ENCODE measurements at regions not wholly inside any gene's neighbourhood (a gene's known extent, or its start where the extent isn't known, plus 50 kb on each side); places are given as distances from the start of the nearest gene placed in this dataset.

DNA sequence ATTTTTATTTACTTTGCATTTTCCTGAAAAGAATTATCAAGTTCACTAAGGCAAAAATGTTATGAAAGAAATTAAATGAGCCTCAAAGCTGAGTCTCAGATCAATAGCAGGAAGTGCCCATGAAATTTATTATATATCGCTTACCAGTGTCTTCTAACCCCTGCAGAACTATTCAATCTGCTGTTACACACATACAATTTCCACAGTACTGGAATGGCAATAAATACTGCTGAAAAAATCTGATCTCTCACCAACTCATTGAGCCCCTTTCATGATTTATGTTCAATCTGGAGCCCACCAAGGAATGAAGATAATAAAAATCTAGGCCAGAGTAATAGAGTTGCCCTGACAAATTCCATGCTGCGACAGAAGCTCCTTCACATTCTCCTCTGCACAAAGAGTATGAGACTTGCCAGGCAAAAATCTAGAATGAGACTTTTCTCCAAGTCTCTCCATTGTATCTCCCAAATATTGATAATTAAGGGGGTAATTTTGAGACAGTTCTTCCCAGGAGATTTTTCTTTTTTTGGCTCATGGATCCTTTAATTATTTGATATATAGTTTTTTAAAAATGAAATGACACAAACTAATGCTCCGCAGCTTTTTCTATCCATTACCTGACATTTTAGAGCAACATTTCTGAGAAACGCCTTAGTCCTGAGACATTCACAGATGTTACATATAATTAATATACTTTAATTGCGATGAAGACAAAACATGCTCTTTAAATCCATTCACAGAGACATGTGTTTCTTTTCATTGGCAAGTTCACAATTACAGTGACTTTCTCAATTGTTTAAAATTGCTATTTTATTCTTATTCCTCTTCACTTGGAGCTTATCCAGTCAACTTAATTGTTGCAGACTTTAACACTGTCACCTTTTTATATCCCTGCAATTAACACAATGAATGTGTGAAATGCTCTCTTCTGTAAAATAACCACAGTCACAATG, 1020.4 kb downstream of the CBLN2 start:
- DNase-seq, result no peak

DNA sequence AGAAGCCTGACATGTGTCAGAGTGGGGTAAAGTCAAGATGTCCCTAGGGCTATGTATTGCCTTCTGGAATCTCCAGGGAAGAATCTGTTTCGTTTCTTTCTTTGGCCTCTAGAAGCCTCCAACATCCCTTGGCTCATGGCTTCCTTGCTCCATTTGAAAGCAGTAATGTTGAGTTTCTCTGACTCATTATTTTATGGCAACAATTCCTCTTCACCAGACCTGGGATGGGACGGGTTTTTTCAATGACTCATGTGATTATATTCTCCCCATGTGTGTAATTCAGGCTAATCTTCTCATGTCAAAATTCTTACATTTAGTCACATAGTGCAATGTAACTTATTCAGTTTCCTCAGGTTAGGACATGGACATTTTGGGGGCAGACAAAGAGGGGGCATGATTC, 1038.6 kb downstream of the CBLN2 start:
- no peak for DNase-seq

DNA sequence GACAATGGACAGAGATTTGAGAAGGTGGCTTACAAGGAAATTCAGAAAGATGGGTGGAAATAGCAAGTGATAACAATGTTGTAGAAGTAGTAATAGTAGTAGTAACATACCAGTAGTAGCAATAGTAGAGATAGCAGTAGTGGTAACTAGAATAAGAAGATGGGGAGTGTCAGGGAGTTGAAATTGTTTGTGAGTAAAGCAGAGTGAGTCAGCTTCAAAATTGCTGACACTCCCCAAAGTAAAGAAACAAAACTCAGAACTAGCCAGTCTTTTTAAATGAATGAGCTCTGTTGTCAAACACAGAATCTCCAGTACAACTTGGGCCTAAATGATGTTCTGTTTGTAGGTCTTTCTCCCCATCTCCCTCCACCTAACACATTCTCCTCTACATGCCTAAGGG, 1040.9 kb downstream of the CBLN2 start:
- DNase-seq, result no peak

DNA sequence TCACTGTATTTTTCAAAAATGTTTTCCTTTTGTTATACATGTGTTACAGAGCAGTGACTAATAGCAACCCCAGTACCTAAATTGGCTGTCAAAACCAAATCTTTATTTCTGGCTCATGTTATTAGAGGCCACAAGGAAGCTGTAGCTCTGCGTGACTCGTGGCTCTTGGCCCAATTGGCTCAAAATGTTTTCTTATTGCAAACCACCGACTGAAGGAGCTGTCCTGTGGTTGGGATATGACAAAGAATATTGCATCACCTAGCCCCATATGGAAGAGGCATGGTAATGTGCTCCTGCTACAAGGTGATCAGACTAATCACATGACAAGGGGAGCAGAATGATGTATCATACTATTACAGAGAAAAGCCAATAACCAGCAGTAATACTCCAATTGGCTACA, 1058.5 kb downstream of the CBLN2 start:
- DNase-seq, result no peak

DNA sequence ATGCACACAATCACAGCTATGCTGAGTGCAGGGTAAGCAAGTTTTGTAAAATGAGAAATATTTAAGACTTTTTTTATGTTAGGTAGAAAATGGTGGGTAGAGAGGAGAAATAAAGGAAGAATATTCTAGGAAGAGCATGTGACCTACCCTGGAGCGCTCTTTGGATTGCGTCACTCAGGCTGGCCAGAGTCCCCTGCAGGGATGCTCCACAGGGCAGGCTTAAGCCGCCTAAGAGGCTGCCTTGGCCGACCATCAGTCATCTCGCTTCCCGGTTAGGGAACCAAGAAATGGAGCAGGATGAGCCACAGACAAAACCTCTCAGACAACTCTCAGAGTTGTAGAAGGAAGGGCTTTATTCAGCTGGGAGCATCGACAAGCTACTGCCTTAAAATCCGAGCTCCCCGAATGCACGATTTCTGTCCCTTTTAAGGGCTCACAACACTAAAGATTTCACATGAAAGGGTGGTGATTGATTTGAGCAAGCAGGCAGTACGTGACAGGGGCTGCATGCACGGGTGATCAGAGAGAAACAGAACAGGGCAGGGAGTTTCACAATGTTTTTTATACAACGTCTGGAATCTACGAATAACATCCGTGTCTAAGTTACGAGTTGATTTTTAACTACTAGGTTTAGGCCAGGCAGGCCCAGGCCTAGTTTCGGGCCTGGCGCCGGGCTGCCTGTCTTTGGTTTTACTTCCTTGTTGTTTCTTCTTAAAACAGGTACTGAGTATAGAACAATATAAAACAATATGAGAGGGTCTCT, 1072.0 kb downstream of the CBLN2 start:
- DNase-seq, result no peak

DNA sequence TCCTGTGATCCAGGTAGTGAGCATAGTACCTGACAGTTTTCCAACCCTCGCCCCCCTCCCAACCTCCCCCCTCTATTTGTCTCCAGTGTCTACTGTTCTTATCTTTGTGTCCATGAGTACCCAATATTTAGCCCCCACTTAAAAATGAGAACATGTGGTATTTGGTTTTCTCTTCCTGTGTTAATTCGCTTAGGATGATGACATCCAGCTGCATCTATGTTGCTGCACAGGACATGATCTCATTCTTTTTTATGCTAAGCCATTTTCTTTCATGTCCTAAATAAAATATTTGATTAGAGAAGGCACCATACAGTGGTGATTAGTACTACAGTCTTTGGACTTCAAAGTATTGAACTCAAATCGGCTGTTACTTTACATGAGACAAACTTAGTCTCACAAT, 1087.9 kb downstream of the CBLN2 start:
- no peak for DNase-seq

DNA sequence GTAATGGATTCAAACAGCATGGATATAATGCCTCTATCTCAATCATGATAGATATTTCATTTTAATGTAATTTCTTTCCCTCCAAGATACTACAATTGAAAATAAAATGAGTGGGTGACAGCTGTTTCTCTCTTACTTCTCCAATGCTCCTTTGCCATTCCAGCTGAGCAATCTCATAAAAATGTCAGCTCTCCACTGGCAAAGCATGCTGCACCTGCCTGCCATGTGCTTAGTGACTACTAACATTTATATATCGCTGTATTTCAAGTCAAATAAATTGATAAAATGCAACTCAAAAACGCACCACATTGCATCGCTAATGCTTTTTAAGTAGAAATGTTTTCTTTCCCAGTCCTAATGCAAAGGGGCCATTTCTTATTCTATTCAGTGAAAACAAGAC, 1093.9 kb downstream of the CBLN2 start:
- DNase-seq, result no peak

DNA sequence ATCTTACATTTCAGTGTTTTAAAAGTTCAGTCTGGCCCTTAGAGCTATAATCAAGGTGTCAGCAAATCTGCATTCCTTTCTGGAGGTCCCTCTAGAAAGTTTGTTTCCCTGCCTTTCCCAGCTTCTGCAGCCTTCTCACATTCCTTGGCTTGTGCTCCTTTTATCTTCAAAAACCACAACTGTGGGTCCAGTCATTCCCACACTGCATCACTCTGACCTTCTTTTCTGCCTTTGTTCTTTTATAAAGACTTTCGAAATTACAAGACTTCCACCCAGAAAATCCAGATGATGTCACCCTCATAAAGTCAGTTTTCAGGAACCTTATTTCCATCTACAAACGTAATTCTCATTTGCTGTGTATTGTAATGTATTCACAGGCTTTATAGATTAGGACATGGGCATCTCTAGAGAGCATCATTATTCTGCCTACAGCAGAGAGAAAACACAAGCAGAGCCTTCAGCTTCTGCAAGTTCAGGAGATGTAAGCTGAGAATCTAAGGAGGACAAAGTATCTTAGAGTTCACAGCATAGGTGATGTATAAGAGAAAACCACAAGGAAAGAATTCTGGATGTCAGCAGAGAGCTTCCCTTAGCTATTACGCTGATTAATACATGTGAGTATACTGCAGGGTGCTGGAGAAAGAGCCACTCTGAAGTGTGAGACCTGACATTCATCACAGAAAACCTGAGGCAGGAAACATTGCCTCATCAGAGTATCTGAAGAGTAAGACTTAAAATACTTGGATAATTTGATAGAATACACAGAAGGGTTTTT, 1100.2 kb downstream of the CBLN2 start:
- peak in 2 of 3 donors; percentile 8 to 14 for DNase-seq

DNA sequence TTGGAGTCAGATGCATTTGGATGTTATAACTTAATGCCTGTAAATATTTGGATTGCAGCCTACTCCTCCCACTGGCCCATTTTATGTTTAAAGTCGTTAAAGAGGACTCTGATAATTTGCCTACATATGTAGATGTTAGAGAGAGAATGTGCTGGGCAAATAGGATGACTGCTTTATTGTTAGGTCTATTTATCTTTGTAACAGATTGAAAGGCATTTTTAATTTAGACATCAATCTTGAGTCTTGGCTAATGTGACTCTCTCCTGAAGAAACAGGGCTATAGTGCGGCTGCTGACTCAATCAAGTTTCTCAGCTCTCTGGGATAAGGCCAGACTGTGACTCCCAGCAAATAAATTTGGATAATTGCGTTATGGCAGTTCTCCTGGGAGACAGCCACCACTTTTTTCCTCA, 1101.4 kb downstream of the CBLN2 start:
- peak; percentile 19 to 63 (median 41) for DNase-seq

DNA sequence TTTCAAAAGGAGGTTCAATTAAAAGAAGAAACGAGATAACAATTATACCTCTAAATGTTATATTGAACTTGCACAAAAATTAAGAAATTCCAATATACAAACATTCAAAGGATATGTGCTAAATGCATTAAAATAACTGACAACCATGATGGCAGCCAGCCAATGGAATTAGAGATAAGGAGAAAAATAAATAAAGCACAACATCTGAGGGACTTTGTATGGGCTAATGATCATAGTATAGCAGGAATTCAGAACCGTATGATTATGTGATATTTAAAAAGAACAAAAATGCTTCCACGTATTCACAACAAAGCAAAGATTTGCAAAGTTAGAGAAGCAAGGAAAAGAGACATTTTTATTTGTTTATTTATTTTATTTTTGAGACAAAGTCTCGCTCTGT, 1103.0 kb downstream of the CBLN2 start:
- no peak for DNase-seq

DNA sequence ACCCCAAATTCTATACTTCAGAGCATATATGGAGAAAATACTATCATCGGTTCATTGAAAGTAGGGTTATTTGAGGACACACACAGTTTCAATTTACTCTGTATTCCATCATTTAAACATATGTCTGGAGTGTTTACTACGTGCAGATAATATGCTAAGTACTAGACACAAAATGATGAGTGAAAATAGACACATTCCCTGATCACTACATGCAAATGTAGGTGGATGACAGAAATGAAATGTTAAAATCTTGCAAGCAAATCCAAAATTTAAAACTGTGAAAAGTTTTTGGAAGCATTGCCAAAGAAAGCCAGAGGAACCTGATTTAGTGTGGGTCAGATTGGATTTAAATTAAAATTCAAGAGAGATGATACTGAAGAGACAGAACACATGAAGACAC, 1106.6 kb downstream of the CBLN2 start:
- DNase-seq, result no peak

DNA sequence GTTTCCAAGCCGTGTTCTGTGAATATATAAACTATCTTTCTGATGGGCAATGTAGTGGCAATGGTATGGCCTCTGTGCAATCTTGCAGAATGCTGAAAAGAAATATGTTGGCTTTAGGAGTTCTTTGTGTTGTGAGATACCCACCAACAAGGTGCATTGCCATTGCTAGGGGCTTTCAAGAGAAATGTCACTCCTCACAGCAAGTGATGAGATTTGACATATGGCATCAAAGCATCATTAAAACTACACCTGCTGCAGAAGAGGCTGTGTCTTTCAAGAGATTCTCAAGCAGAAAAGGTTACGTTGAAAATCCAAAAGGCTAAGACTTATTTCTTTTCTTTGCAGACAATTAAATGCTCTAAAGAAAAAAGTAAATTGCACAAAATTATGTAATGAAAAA, 1110.8 kb downstream of the CBLN2 start:
- no peak for DNase-seq

DNA sequence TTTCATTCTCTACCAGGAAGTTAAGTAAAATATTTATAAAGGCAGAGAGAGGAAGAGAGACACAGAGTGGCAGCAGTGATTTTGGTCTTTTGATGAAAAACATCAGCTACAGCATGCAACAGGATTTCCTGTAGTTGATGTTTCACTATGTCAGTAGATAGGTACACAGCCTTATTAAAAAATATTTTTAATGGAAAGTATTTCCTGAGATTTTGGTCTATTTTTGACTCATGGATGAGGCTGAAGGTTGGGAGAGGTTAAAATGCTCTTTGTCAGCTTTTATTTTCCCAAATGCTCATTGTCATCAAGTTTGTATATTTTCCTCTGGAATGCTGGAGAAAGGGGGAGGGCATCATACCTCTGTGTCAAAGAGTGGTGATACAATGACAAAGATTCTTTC, 1112.5 kb downstream of the CBLN2 start:
- no peak for DNase-seq

DNA sequence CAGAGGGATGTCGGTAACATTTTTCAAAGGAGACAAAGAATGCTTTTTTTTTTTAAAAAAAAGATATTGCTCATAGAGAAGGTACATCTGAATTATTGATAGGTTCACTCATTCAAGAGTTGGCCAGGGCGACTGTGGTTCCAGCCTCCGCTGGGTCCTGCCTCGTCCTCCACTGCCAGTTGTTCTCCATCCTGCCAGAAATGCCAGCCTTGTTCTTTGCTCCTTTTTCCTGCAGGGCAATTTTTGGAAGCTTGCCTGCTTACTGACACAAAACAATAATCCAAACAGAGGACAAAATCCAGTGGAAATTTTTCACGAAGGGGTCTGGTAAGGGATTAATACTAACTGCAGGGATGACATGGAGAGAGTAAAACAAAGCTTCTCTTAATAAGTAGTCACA, 1113.0 kb downstream of the CBLN2 start:
- DNase-seq, result no peak

DNA sequence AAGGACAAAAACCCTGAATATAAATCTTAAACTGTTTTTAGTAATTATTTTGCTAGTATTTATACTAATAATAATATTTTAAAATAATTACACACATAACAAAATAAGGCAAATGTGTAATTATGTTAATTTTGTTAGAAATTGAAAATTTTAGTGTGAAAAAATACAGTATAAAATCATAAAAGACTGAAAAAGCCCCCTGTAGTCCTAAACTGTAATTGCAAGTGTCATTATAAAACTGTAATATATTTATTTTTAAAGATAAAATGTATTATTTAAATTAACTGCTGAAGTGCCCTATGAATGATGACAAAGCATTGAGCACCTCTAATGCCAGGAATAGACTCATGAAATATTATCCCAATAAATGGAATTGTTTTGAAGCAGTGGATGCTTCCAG, 1117.7 kb downstream of the CBLN2 start:
- DNase-seq, result no peak

DNA sequence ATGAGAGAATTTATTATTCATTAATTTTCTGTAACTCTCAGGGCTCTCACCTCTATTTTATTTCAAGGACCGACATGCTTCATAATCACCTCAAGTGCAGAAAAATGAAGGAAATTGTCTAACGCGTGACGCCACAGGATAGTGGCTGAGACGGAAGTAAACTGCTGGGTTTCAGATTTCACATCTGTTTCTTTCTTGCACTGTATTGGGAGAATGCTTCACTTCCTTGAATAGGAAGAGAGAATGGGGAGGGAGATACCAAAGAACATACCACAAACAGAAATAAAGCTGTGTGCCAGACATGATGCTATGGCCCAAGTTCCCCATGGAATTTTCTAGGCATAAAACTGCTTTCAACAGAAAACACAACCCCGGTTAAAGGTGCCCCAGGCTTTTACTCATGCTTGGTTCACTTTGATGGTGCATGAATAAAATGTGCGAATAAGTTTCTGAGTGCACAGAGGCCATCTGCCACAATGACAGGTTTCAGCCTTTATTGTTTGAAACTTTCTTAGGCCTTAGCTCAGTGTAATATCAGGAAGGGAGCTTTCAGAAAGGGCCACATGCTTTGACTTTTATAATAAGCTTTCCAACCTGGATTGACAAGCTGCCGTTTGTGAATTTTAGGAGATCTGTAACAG, 1116.4 kb downstream of the SOCS6 start:
- DNase-seq, result no peak

DNA sequence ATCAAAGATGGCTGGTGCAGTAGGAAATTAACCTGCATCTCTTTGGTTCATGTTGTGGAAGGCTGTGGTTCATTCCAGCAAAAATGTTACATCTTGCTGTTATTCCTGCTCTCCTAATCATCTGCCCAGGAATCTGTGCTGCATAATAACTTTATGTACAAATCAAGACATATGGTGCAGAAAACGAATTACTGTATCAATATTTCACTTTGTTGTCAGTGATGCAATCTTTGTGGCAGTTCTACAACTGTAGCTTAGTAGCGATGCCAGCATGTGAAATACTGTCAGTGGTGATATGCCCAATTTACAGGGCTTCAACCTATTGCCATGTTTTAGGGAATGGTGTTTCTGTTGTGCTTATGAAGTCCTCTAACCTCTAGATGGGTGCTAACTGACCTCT, 1114.7 kb downstream of the SOCS6 start:
- no peak for DNase-seq

DNA sequence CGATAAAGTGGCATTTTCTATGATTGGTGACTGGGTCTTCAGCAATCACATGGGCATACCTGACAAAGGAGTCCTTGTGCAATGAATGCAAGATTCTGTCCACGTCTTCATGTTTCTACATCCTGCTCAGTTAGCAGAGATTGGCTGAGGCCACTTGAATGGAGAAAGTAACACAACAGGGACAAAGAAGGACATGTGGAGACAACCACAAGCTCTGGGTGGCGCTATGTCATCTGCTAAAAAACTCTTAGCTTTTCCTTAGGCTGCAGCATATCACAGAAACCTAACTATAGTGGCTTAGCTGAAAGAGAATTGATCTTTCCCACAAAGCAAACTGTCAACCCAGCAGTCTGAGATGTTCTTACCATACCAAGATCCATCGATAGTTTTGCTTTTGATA, 1109.7 kb downstream of the SOCS6 start:
- DNase-seq, result peak; percentile 1 to 9 (median 3)

DNA sequence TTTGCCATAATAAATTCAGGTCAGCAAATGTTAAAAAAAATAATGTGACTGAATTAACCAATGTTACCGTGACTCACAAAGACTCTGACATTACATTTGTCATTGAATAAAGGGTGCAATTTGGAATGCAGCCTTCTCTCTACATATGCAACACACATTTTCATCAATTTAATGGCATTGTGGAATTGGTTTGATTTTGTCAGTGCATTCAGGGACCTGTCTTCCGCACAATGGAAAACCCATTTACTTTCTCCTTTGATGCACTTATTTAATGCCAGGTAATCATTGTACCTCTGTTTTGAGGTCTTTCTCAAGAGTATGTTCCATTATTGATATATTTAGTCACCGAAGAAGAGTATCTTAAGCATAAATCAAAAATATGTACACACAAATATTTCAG, 1099.3 kb downstream of the SOCS6 start:
- no peak for DNase-seq

DNA sequence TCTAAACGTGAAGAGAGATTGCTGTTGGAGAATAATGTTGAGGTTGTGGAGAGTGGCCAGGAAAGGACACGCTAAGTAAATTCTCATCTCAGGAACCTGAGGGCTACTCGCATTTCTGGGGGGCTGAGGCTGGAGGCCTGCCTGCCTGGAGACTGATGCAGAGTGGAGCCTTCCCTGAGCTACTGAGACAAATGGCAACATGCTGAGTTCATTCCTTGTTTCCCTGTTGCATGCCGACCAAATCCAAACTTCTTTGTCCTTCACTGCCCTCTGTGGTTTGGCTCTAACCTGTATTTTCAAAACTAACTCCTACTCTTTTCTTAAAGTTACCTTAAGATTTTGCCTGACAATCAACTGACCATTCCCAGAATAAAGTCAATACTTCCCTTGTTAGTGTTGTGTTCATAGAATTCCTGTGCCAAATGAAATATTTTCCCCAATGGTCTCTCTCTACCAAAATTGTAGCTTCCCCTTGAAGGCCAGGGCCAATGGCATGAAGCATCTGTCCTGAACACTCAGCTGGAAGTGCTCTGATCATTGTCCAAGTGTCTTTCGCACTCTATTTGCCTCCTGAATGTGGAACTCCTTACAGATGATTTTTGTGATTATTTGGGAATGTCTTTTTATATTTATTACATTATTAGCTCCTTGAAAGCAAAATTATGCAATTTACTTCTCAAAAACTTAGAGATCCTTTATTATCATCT, 1085.6 kb downstream of the SOCS6 start:
- DNase-seq, result no peak

DNA sequence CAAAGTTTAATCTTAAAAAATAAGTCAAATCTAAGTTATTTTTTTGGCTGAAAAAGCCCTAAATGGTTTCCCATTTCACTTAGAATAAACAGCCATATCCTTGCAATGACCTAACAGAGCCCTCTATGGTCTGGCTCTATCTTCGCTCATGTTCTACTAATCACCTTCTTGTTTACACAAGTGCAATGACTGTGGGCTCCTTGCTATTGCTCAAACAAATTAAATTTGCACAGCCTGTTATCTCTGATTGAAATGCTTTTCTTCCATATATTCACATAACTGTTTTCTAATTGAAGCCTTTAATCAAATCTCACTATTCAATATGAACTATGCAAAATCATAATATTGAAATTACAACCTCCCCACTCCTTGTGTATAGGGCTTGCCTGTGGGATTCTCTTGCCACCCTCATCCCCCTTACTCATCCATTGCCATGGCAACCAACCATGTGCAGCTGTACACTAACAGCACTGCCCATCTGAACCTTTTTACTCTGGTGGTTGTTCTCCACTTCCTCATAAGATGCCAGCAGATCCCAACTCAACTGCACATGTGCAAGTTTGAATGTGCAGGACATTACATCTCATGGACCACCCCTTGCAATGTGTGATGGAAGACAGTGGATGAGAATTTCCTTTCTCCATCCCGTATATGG, 1083.2 kb downstream of the SOCS6 start:
- DNase-seq, result no peak

All from muscle of back (tissue), 3 donors.